H9 (cell line): ENCODE measurements at regions not wholly inside any gene's neighbourhood (a gene's known extent, or its start where the extent isn't known, plus 50 kb on each side); places are given as distances from the start of the nearest gene placed in this dataset.

Experiments used
- DNase-seq: peaks from one replicate; pipeline ENCODE4 v3.0.0-alpha.2; 2017
- H2AFZ ChIP-seq: one replicate; pipeline ENCODE4 v1.6.1; 2013; ENCODE audit warnings: mild to moderate bottlenecking, low read length, control low read depth, moderate library complexity
- H2AK5ac ChIP-seq: 2 replicates; pipeline ENCODE4 v1.6.1; 2013; ENCODE audit warnings: low read length, control low read depth, mixed read lengths; ENCODE audit not compliant: insufficient read length
- H2BK120ac ChIP-seq: one replicate; pipeline ENCODE4 v1.6.1; 2013; ENCODE audit warnings: low read depth, mild to moderate bottlenecking, low read length, control low read depth, inconsistent platforms; ENCODE audit not compliant: poor library complexity, severe bottlenecking
- H2BK12ac ChIP-seq: 2 replicates; pipeline ENCODE4 v1.6.1; 2013; ENCODE audit warnings: low read length, control low read depth, mixed read lengths, low read depth; ENCODE audit not compliant: insufficient read length
- H2BK15ac ChIP-seq: 2 replicates; pipeline ENCODE4 v1.6.1; 2013; ENCODE audit warnings: low read depth, low read length, control low read depth
- H2BK20ac ChIP-seq: one replicate; pipeline ENCODE4 v1.6.1; 2013; ENCODE audit warnings: low read depth, mild to moderate bottlenecking, low read length, control low read depth, inconsistent platforms; ENCODE audit not compliant: poor library complexity, severe bottlenecking
- H2BK5ac ChIP-seq: 2 replicates; pipeline ENCODE4 v1.6.1; 2013; ENCODE audit warnings: low read length, control low read depth, mixed read lengths; ENCODE audit not compliant: insufficient read length
- H3K14ac ChIP-seq: 2 replicates; pipeline ENCODE4 v1.6.1; 2013; ENCODE audit warnings: low read length, control low read depth; ENCODE audit not compliant: insufficient read depth
- H3K18ac ChIP-seq: 2 replicates; pipeline ENCODE4 v1.6.1; 2013; ENCODE audit warnings: low read depth, mild to moderate bottlenecking, mixed read lengths, low read length, control low read depth; ENCODE audit not compliant: insufficient read length
- H3K23ac ChIP-seq: 2 replicates; pipeline ENCODE4 v1.6.1; 2013; ENCODE audit warnings: low read length, control low read depth, mixed read lengths, low read depth; ENCODE audit not compliant: insufficient read length
- H3K23me2 ChIP-seq: 2 replicates; pipeline ENCODE4 v1.6.1; 2013; ENCODE audit warnings: low read depth, mild to moderate bottlenecking, mixed read lengths, low read length, control low read depth; ENCODE audit not compliant: insufficient read length, poor library complexity, severe bottlenecking
- H3K27ac ChIP-seq: 2 replicates; pipeline ENCODE4 v1.5.1; 2013; ENCODE audit warnings: low read length, control low read depth, mixed read lengths, low read depth; ENCODE audit not compliant: insufficient read length
- H3K27me3 ChIP-seq: 2 replicates; pipeline ENCODE4 v1.6.1; 2013; ENCODE audit warnings: low read length, control low read depth, inconsistent platforms; ENCODE audit not compliant: insufficient read depth
- H3K4ac ChIP-seq: 2 replicates; pipeline ENCODE4 v1.6.1; 2013; ENCODE audit warnings: low read depth, mild to moderate bottlenecking, control low read depth, inconsistent platforms, low read length, moderate library complexity
- H3K4me1 ChIP-seq: 2 replicates; pipeline ENCODE4 v1.6.1; 2013; ENCODE audit warnings: low read length, control low read depth, inconsistent platforms; ENCODE audit not compliant: insufficient read depth
- H3K4me2 ChIP-seq: 2 replicates; pipeline ENCODE4 v1.6.1; 2013; ENCODE audit warnings: low read length, control low read depth, mixed read lengths; ENCODE audit not compliant: insufficient read length, insufficient read depth
- H3K56ac ChIP-seq: 2 replicates; pipeline ENCODE4 v1.6.1; 2013; ENCODE audit warnings: low read depth, mild to moderate bottlenecking, mixed read lengths, low read length, control low read depth; ENCODE audit not compliant: insufficient read length
- H3K79me1 ChIP-seq: 2 replicates; pipeline ENCODE4 v1.6.1; 2013; ENCODE audit warnings: low read depth, mild to moderate bottlenecking, moderate library complexity, low read length, control low read depth, inconsistent platforms; ENCODE audit not compliant: insufficient read depth, poor library complexity, severe bottlenecking
- H3K79me2 ChIP-seq: 2 replicates; pipeline ENCODE4 v1.6.1; 2013; ENCODE audit warnings: low read length, control low read depth, inconsistent platforms; ENCODE audit not compliant: insufficient read depth
- H3K9ac ChIP-seq: 2 replicates; pipeline ENCODE4 v1.6.1; 2013; ENCODE audit warnings: low read length, control low read depth, mixed read lengths; ENCODE audit not compliant: insufficient read length; ENCODE audit errors: extremely low read depth
- H3K9me3 ChIP-seq: one replicate; pipeline ENCODE4 v1.6.1; 2013; ENCODE audit warnings: low read depth, low read length, inconsistent platforms; ENCODE audit not compliant: control insufficient read depth
- H3T11ph ChIP-seq: one replicate; pipeline ENCODE4 v1.6.1; 2013; ENCODE audit warnings: mild to moderate bottlenecking, low read length, control low read depth, inconsistent platforms
- H4K20me1 ChIP-seq: one replicate; pipeline ENCODE4 v1.6.1; 2013; ENCODE audit not compliant: control insufficient read depth, insufficient read length, insufficient read depth
- H4K5ac ChIP-seq: 2 replicates; pipeline ENCODE4 v1.6.1; 2013; ENCODE audit warnings: low read depth, mild to moderate bottlenecking, mixed read lengths, low read length, control low read depth; ENCODE audit not compliant: insufficient read length
- H4K8ac ChIP-seq: replicated peaks from 2 replicates; pipeline ENCODE4 v1.6.1; 2013; ENCODE audit warnings: low read length, control low read depth, mixed read lengths, low read depth; ENCODE audit not compliant: insufficient read length
- H4K91ac ChIP-seq: 2 replicates; pipeline ENCODE4 v1.6.1; 2013; ENCODE audit warnings: low read depth, mild to moderate bottlenecking, moderate library complexity, mixed read lengths, low read length, control low read depth; ENCODE audit not compliant: insufficient read length
- H3K27ac Mint-ChIP-seq, 3 experiments: 2 replicates in 2 of 3; 3 replicates in 1 of 3; pipeline ENCODE4 v1.8.0; 2020 to 2021; ENCODE audit warnings: mixed read lengths in 3 of 3, mild to moderate bottlenecking in 1 of 3, moderate library complexity in 1 of 3
- H3K27me3 Mint-ChIP-seq: 2 replicates; pipeline ENCODE4 v1.8.0; 2021; ENCODE audit warnings: low read depth, mild to moderate bottlenecking, moderate library complexity, mixed read lengths
- H3K36me3 Mint-ChIP-seq, 3 experiments: 2 replicates in 2 of 3; 3 replicates in 1 of 3; pipeline ENCODE4 v1.8.0; 2020 to 2021; ENCODE audit warnings: low read depth in 3 of 3, mixed read lengths in 3 of 3; ENCODE audit not compliant: insufficient read depth in 1 of 3
- H3K4me1 Mint-ChIP-seq, 2 experiments: 2 replicates each; pipeline ENCODE4 v1.8.0; 2020; ENCODE audit warnings: mixed read lengths in 2 of 2
- H3K4me3 Mint-ChIP-seq, 2 experiments: 2 replicates in 1 of 2; 3 replicates in 1 of 2; pipeline ENCODE4 v1.8.0; 2020 to 2021; ENCODE audit warnings: mild to moderate bottlenecking in 2 of 2, mixed read lengths in 2 of 2, moderate library complexity in 1 of 2
- H3K9me3 Mint-ChIP-seq, 2 experiments: 2 replicates in 1 of 2; 3 replicates in 1 of 2; pipeline ENCODE4 v1.8.0; 2020; ENCODE audit warnings: mild to moderate bottlenecking in 2 of 2, mixed read lengths in 2 of 2, moderate library complexity in 1 of 2
- WGBS: extraction: QIAGEN DNeasy Blood & Tissue Kit; methylation state at CpG from one replicate; pipeline ENCODE4 v1.1.7; 2013; ENCODE audit warnings: missing lambda C conversion rate, low lambda C conversion rate, mixed read lengths; ENCODE audit not compliant: insufficient read length; ENCODE audit errors: extremely low coverage; 5-methylcytosine and 5-hydroxymethylcytosine counted together
- TF ChIP-seq, protein P1 (sequence below): fragments of 200-600 bp; sonication (generic); conservative IDR thresholded peaks from 3 replicates; pipeline ENCODE4 v1.8.0; 2021; ENCODE audit warnings: antibody characterized with exemption, mild to moderate bottlenecking

GRCh38 chr11:113568566-113568965 lies 93.4 kb upstream of the DRD2 start:
- Histone ChIP-seq H4K20me1 (no peaks in the 10 kb centered on the region), H3K9ac (no peak overlapping the region), H2BK120ac (no peak overlapping the region), H3K27me3 (no peaks in the 10 kb centered on the region), H2BK15ac (no peak overlapping the region), H3K14ac (no peak overlapping the region), H3K79me1 (no peaks in the 10 kb centered on the region), H3K9me3 (no peaks in the 10 kb centered on the region), H3K79me2 (no peaks in the 10 kb centered on the region), H3K18ac (no peak overlapping the region), H3K4me1 (peaks cover 8% of the 10 kb centered on the region; the same call in 1 of the 2 replicates), H2BK20ac (no peak overlapping the region), H3K4ac (no peak overlapping the region), H2BK5ac (no peak overlapping the region), H4K8ac (no peak overlapping the region), H3K27ac (no peak overlapping the region), H3K56ac (no peak overlapping the region), H2AK5ac (no peak overlapping the region), H4K91ac (no peak overlapping the region), H3K23ac (no peak overlapping the region), H2AFZ (no peak overlapping the region), H2BK12ac (no peak overlapping the region), H3K4me2 (no peak overlapping the region), H3T11ph (no peak overlapping the region), H3K23me2 (no peaks in the 10 kb centered on the region), H4K5ac (no peak overlapping the region)
- H3K4me1 Mint-ChIP-seq, result peaks cover 41 to 66% of the 10 kb centered on the region in 2 experiments
- H3K27me3 Mint-ChIP-seq, result peaks cover 11% of the 10 kb centered on the region
- H3K4me3 Mint-ChIP-seq, result no peak overlapping the region; a peak in 1 of 5 replicates
- no peaks in the 10 kb centered on the region; a peak in 1 of 7 replicates for H3K36me3 Mint-ChIP-seq
- no peak overlapping the region; a peak in 1 of 7 replicates for H3K27ac Mint-ChIP-seq
- no peak for DNase-seq
- TF ChIP-seq, protein P1, sequence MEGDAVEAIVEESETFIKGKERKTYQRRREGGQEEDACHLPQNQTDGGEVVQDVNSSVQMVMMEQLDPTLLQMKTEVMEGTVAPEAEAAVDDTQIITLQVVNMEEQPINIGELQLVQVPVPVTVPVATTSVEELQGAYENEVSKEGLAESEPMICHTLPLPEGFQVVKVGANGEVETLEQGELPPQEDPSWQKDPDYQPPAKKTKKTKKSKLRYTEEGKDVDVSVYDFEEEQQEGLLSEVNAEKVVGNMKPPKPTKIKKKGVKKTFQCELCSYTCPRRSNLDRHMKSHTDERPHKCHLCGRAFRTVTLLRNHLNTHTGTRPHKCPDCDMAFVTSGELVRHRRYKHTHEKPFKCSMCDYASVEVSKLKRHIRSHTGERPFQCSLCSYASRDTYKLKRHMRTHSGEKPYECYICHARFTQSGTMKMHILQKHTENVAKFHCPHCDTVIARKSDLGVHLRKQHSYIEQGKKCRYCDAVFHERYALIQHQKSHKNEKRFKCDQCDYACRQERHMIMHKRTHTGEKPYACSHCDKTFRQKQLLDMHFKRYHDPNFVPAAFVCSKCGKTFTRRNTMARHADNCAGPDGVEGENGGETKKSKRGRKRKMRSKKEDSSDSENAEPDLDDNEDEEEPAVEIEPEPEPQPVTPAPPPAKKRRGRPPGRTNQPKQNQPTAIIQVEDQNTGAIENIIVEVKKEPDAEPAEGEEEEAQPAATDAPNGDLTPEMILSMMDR, result no peak
- no peaks in the 10 kb centered on the region for H3K9me3 Mint-ChIP-seq
- WGBS, result no CpG with 5 or more reads among the region's 4 CpGs
